Subcutaneous abdominal adipose tissue (tissue), 5 donors: ENCODE measurements at regions not wholly inside any gene's neighbourhood (a gene's known extent, or its start where the extent isn't known, plus 50 kb on each side); places are given as distances from the start of the nearest gene placed in this dataset.

ENCODE experiments used
- H3K27ac ChIP-seq: one replicate; pipeline ENCODE4 v1.7.0; 2013; ENCODE audit warnings: low read depth, mild to moderate bottlenecking, inconsistent platforms, low read length, moderate library complexity
- H3K27me3 ChIP-seq, 5 donors: one replicate each; pipeline ENCODE4 v1.7.0; 2013; ENCODE audit warnings: low read length in 5 of 5, inconsistent platforms in 1 of 5; ENCODE audit not compliant: control insufficient read depth in 5 of 5, insufficient read depth in 4 of 5
- H3K36me3 ChIP-seq, 5 donors: one replicate each; pipeline ENCODE4 v1.7.0; 2013; ENCODE audit warnings: low read length in 5 of 5; ENCODE audit not compliant: control insufficient read depth in 5 of 5, insufficient read depth in 5 of 5
- H3K4me1 ChIP-seq, 5 donors: one replicate each; pipeline ENCODE4 v1.7.0; 2013; ENCODE audit warnings: low read length in 5 of 5, mild to moderate bottlenecking in 3 of 5, moderate library complexity in 1 of 5; ENCODE audit not compliant: control insufficient read depth in 5 of 5, insufficient read depth in 5 of 5
- H3K4me3 ChIP-seq, 5 donors: one replicate each; pipeline ENCODE4 v1.7.0; 2013; ENCODE audit warnings: low read length in 5 of 5, low read depth in 1 of 5
- H3K9ac ChIP-seq, 5 donors: one replicate each; pipeline ENCODE4 v1.7.0; 2013; ENCODE audit warnings: low read length in 5 of 5, mild to moderate bottlenecking in 4 of 5, moderate library complexity in 3 of 5
- H3K9me3 ChIP-seq, 5 donors: one replicate each; pipeline ENCODE4 v1.7.0; 2013; ENCODE audit warnings: low read length in 5 of 5; ENCODE audit not compliant: control insufficient read depth in 5 of 5
- donor health status: healthy.
- donor health status: healthy.
- donor health status: healthy.
- donor health status: healthy.
- donor health status: healthy.

GRCh38 chr14:66351310-66351709 is 134.9 kb upstream of the CCDC196 start:
- Histone ChIP-seq H3K27ac (no peak overlapping the region), H3K9ac (no peak overlapping the region), H3K36me3 (no peaks in the 10 kb centered on the region), H3K4me1 (peaks cover 0 to 10% (median 0%) of the 10 kb centered on the region in 5 donors), H3K9me3 (peaks cover 0 to 18% (median 14%) of the 10 kb centered on the region in 5 donors), H3K27me3 (no peaks in the 10 kb centered on the region), H3K4me3 (no peak overlapping the region)

- Histone ChIP-seq H3K36me3 (no peaks in the 10 kb centered on the region), H3K27me3 (no peaks in the 10 kb centered on the region), H3K27ac (no peak overlapping the region), H3K9me3 (no peaks in the 10 kb centered on the region), H3K9ac (no peak overlapping the region), H3K4me1 (peaks cover 0 to 10% (median 0%) of the 10 kb centered on the region in 5 donors), H3K4me3 (no peak overlapping the region)
Observed at GRCh38 chr14:66359500-66359899, 126.7 kb upstream of the CCDC196 start.

- Histone ChIP-seq H3K9me3 (no peaks in the 10 kb centered on the region), H3K9ac (no peak overlapping the region), H3K36me3 (no peaks in the 10 kb centered on the region), H3K27ac (no peak overlapping the region), H3K4me3 (no peak overlapping the region), H3K27me3 (no peaks in the 10 kb centered on the region), H3K4me1 (peaks cover 0 to 8% (median 0%) of the 10 kb centered on the region in 5 donors)
Observed at GRCh38 chr14:66360366-66360926, 125.7 kb upstream of the CCDC196 start.

- H3K27ac ChIP-seq = no peak overlapping the region
- H3K9ac ChIP-seq = no peak overlapping the region
- peaks cover 0 to 2% (median 0%) of the 10 kb centered on the region in 5 donors for H3K4me1 ChIP-seq
- H3K4me3 ChIP-seq = no peak overlapping the region
- no peaks in the 10 kb centered on the region for H3K27me3 ChIP-seq
- H3K9me3 ChIP-seq = no peaks in the 10 kb centered on the region
- H3K36me3 ChIP-seq = no peaks in the 10 kb centered on the region
Observed at GRCh38 chr14:66361013-66361412, 125.2 kb upstream of the CCDC196 start.

- no peaks in the 10 kb centered on the region for H3K36me3 ChIP-seq
- no peak overlapping the region for H3K4me3 ChIP-seq
- H3K27ac ChIP-seq = no peak overlapping the region
- H3K4me1 ChIP-seq = no peaks in the 10 kb centered on the region
- H3K9ac ChIP-seq = no peak overlapping the region
- H3K9me3 ChIP-seq = no peaks in the 10 kb centered on the region
- no peaks in the 10 kb centered on the region for H3K27me3 ChIP-seq
Observed at GRCh38 chr14:66365388-66365787, 120.8 kb upstream of the CCDC196 start.

- H3K27me3 ChIP-seq = no peaks in the 10 kb centered on the region
- no peak overlapping the region for H3K9ac ChIP-seq
- H3K4me3 ChIP-seq = no peak overlapping the region
- no peaks in the 10 kb centered on the region for H3K9me3 ChIP-seq
- no peaks in the 10 kb centered on the region for H3K4me1 ChIP-seq
- H3K27ac ChIP-seq = no peak overlapping the region
- no peaks in the 10 kb centered on the region for H3K36me3 ChIP-seq
Observed at GRCh38 chr14:66369157-66369697, 116.9 kb upstream of the CCDC196 start.

- no peaks in the 10 kb centered on the region for H3K9me3 ChIP-seq
Observed at GRCh38 chr14:66371776-66372175, 114.4 kb upstream of the CCDC196 start.

GRCh38 chr14:66375046-66375964 is 110.9 kb upstream of the CCDC196 start:
- no peak overlapping the region for H3K27ac ChIP-seq
- H3K4me1 ChIP-seq = peaks cover 0 to 8% (median 3%) of the 10 kb centered on the region in 5 donors
- H3K9me3 ChIP-seq = no peaks in the 10 kb centered on the region

More at GRCh38 chr14:66371776-66372175, 114.4 kb upstream of the CCDC196 start:
- Histone ChIP-seq H3K4me3 (no peak overlapping the region), H3K36me3 (no peaks in the 10 kb centered on the region), H3K27me3 (no peaks in the 10 kb centered on the region), H3K4me1 (no peaks in the 10 kb centered on the region), H3K27ac (no peak overlapping the region), H3K9ac (no peak overlapping the region)

GRCh38 chr14:66377574-66377973 is 108.6 kb upstream of the CCDC196 start:
- Histone ChIP-seq H3K9me3 (no peaks in the 10 kb centered on the region), H3K27ac (no peak overlapping the region), H3K9ac (no peak overlapping the region), H3K4me1 (peaks cover 0 to 13% (median 3%) of the 10 kb centered on the region in 5 donors), H3K36me3 (no peaks in the 10 kb centered on the region), H3K4me3 (no peak overlapping the region), H3K27me3 (no peaks in the 10 kb centered on the region)

More at GRCh38 chr14:66375046-66375964, 110.9 kb upstream of the CCDC196 start:
- Histone ChIP-seq H3K4me3 (no peak overlapping the region), H3K9ac (no peak overlapping the region), H3K36me3 (no peaks in the 10 kb centered on the region), H3K27me3 (no peaks in the 10 kb centered on the region)
